Spleen (tissue), 11 donors: ENCODE measurements at regions not wholly inside any gene's neighbourhood (a gene's known extent, or its start where the extent isn't known, plus 50 kb on each side); places are given as distances from the start of the nearest gene placed in this dataset.

ENCODE experiments used
- DNase-seq: peaks from one replicate; pipeline ENCODE4 v3.0.0-alpha.2; 2020
- H3K27ac ChIP-seq, 8 donors: fragments of 200-600 bp; sonication (generic) in 7 of 8; 1 replicate in 4 of 8; 2 replicates in 4 of 8; pipeline versions ENCODE4 v1.5.0 to v1.8.0; 2016 to 2021; ENCODE audit warnings: inconsistent platforms in 4 of 8, mild to moderate bottlenecking in 4 of 8, moderate library complexity in 1 of 8
- H3K27me3 ChIP-seq, 7 donors: fragments of 200-600 bp; sonication (generic) in 6 of 7; replicated peaks in 1 of 7; 1 replicate in 4 of 7; 2 replicates in 3 of 7; pipeline versions ENCODE4 v1.5.0 to v1.8.0; 2016 to 2021; ENCODE audit warnings: inconsistent platforms in 3 of 7, mild to moderate bottlenecking in 1 of 7
- H3K36me3 ChIP-seq, 6 donors: fragments of 200-600 bp; sonication (generic) in 5 of 6; 1 replicate in 4 of 6; 2 replicates in 2 of 6; pipeline versions ENCODE4 v1.5.0 to v1.8.0; 2016 to 2021; ENCODE audit warnings: inconsistent platforms in 2 of 6
- H3K4me1 ChIP-seq, 6 donors: fragments of 200-600 bp; sonication (generic) in 5 of 6; 1 replicate in 3 of 6; 2 replicates in 3 of 6; pipeline versions ENCODE4 v1.5.0 to v1.8.0; 2016 to 2021; ENCODE audit warnings: inconsistent platforms in 3 of 6
- H3K4me3 ChIP-seq, 8 donors: fragments of 200-600 bp; sonication (generic) in 7 of 8; 1 replicate in 4 of 8; 2 replicates in 4 of 8; pipeline versions ENCODE4 v1.5.0 to v1.8.0; 2016 to 2021; ENCODE audit warnings: inconsistent platforms in 4 of 8, mild to moderate bottlenecking in 4 of 8, moderate library complexity in 2 of 8
- H3K9me3 ChIP-seq, 8 donors: fragments of 200-600 bp; sonication (generic) in 7 of 8; 1 replicate in 4 of 8; 2 replicates in 4 of 8; pipeline versions ENCODE4 v1.5.0 to v1.8.0; 2016 to 2021; ENCODE audit warnings: inconsistent platforms in 4 of 8
- POLR2A ChIP-seq, 3 donors: fragments of 450-650 bp; IDR thresholded peaks; one replicate each; pipeline ENCODE4 v1.5.1; 2017; ENCODE audit warnings: antibody characterized with exemption in 3 of 3, mild to moderate bottlenecking in 1 of 3
- POLR2AphosphoS5 ChIP-seq, 3 donors: sonication (generic); formaldehyde crosslinking; IDR thresholded peaks; one replicate each; pipeline ENCODE4 v1.5.1; 2017; ENCODE audit warnings: antibody characterized with exemption in 3 of 3
- WGBS, 5 donors: extraction: QIAGEN DNeasy Blood & Tissue Kit in 3 of 5; methylation state at CpG; one replicate each; pipeline versions ENCODE4 v1.1.5 to v1.1.7; 2013 to 2018; 5-methylcytosine and 5-hydroxymethylcytosine counted together
- intact Hi-C: fragments of 100-400 bp; cut with DNase I; formaldehyde crosslinking; loops from one replicate; pipeline ENCODE4 v1.15.0; 2023; ENCODE audit warnings: low total_unique reads
- TF ChIP-seq, protein P1 (sequence below), 11 experiments: fragments of 200-600 bp in 7 of 11; fragments of 450-650 bp in 4 of 11; sonication (generic) in 4 of 11; IDR thresholded peaks in 8 of 11; conservative IDR thresholded peaks in 3 of 11; 1 replicate in 7 of 11; 2 replicates in 4 of 11; pipeline versions ENCODE4 v1.4.0 to v1.8.0; 2016 to 2021; ENCODE audit warnings: antibody characterized with exemption in 11 of 11, inconsistent platforms in 4 of 11, mild to moderate bottlenecking in 1 of 11
- donor health status: healthy with polysubstance abuse.
- donor health status: DM: no; HTN: no; CAD: no; lungs with moderate emphysema.
- donor health status: DM: no; HTN: no; CAD: no.
- donor health status: Bipolar disorder and iron deficiency.
- donor health status: healthy.
- donor health status: DM: no; HTN: no; CAD: no.
- donor health status: DM: yes; HTN: yes; CAD: no.

DNA sequence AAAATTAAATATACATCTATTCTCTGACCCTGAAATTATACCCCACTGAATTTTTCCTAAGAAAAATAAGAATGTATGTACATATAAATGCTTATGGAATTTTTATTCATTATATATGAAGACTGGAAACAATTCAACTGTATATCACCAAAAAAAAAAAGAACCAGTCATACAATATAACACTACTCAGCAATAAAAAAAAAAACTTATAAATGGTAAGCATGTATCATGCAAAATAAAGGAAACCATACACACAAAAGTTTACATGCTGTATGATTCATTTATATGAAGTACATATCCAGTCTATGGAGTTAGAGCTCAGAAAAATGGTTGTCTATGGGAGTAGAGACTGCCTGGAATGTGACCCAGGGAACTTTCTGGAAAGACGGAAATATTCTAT lies 199.4 kb upstream of the MIR17HG start:
- Histone ChIP-seq H3K4me1 (peaks cover 0 to 10% (median 0%) of the 10 kb centered on the region in 6 donors), H3K27ac (no peak overlapping the region), H3K9me3 (no peaks in the 10 kb centered on the region), H3K36me3 (no peaks in the 10 kb centered on the region), H3K4me3 (no peak overlapping the region), H3K27me3 (no peaks in the 10 kb centered on the region)
- DNase-seq = no peak
- TF ChIP-seq, protein P1, sequence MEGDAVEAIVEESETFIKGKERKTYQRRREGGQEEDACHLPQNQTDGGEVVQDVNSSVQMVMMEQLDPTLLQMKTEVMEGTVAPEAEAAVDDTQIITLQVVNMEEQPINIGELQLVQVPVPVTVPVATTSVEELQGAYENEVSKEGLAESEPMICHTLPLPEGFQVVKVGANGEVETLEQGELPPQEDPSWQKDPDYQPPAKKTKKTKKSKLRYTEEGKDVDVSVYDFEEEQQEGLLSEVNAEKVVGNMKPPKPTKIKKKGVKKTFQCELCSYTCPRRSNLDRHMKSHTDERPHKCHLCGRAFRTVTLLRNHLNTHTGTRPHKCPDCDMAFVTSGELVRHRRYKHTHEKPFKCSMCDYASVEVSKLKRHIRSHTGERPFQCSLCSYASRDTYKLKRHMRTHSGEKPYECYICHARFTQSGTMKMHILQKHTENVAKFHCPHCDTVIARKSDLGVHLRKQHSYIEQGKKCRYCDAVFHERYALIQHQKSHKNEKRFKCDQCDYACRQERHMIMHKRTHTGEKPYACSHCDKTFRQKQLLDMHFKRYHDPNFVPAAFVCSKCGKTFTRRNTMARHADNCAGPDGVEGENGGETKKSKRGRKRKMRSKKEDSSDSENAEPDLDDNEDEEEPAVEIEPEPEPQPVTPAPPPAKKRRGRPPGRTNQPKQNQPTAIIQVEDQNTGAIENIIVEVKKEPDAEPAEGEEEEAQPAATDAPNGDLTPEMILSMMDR (IDR thresholded peaks at IDR 0.05 in 8 of 11, conservative IDR thresholded peaks at IDR 0.05 in 3 of 11) = no peak
- TF ChIP-seq POLR2AphosphoS5 (IDR thresholded peaks at IDR 0.05) = no peak
- TF ChIP-seq POLR2A (IDR thresholded peaks at IDR 0.05) = no peak
- WGBS, 5 donors = 75 to 90% (median 83%) methylated on average over 1 of the region's 1 CpG
- intact Hi-C loops = no loop called here

DNA sequence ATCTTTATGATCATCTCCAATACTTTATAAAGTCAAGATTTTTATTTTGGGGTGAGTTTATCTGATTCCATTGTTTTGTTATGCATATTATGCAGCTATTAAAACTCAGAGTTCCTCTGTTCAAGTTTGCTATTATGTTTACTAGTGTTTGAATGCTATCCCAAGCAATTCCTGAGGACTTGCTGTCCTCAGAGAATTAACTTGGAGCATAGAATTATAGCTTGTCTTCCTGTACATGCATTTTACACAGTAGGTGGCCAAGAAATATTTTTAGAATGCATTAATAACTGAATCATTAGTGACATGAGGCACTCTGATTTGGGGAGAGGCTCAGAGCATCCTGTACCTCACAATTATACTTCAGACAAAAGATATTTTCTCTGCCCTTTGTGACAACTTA lies 195.6 kb upstream of the MIR17HG start:
- no peak for DNase-seq
- H3K9me3 ChIP-seq = no peaks in the 10 kb centered on the region
- H3K4me3 ChIP-seq = no peak overlapping the region
- no peak for TF ChIP-seq POLR2A (IDR thresholded peaks at IDR 0.05)
- no peak for TF ChIP-seq POLR2AphosphoS5 (IDR thresholded peaks at IDR 0.05)
- TF ChIP-seq, protein P1 (IDR thresholded peaks at IDR 0.05 in 8 of 11, conservative IDR thresholded peaks at IDR 0.05 in 3 of 11) = no peak
- intact Hi-C loops = no loop called here
- no peak overlapping the region for H3K27ac ChIP-seq
- H3K4me1 ChIP-seq = no peaks in the 10 kb centered on the region
- no peaks in the 10 kb centered on the region for H3K36me3 ChIP-seq
- H3K27me3 ChIP-seq = no peaks in the 10 kb centered on the region

DNA sequence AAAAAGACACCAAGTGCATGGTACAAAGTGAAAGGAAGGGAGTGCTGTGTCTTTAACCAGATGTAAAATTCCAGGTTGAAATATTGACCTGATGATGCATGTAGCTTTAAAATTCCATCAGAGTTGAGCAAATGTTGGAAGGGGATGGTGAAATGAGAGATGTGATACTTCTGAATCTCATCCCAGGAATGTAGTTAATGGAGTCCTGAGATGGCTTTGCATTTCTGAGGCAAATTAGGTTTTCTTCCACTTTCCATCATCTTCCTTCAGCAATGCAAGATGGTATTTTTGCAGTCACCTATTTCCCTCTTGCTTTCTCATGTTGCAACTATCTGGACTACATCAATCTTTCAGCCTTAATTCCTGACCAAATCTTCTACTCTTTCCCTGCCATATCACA lies 194.1 kb upstream of the MIR17HG start:
- no peak for DNase-seq
- H3K4me3 ChIP-seq = no peak overlapping the region
- H3K9me3 ChIP-seq = no peaks in the 10 kb centered on the region
- H3K36me3 ChIP-seq = no peaks in the 10 kb centered on the region
- H3K27me3 ChIP-seq = peaks cover 0 to 9% (median 0%) of the 10 kb centered on the region in 7 donors
- H3K27ac ChIP-seq = no peak overlapping the region
- H3K4me1 ChIP-seq = no peaks in the 10 kb centered on the region
- no peak for TF ChIP-seq POLR2A (IDR thresholded peaks at IDR 0.05)
- TF ChIP-seq, protein P1 (IDR thresholded peaks at IDR 0.05 in 8 of 11, conservative IDR thresholded peaks at IDR 0.05 in 3 of 11) = no peak
- TF ChIP-seq POLR2AphosphoS5 (IDR thresholded peaks at IDR 0.05) = no peak
- intact Hi-C loops = no loop called here

DNA sequence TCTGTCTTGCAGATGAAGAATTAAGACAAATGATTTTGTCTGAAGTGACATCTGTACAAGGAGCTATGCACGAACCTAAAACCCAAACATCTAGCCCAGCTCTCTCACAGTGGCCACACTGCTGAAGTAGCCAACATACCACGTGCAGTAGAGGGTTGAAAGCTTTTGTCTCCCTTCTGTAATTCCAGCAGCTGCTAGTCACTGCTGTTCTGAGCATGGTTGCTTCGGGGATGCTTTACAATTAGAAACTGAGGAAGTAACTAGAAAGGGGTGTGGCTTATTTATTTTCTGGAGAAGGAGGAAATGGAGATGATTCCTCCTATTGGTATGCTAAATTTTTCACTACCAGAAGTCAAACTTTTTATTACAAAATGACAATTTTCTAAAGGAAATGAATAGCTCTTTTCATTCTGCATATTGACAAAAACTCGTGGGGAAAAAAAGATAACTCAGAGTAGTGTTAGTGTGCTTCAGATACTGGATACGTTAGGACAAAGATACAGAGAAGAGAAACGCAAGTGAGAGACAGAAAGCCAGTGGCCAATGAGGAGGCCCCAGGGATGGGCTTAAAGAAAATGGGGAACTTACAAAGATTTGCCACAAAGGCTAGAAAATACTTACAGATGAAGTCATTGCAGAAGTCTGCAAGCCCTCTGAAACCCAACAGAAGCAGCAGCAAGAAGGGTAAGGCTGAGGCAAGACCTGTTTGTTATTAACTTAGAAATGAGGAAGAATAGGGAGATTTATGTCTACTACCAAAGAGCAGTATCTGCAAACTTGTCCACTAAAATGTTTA lies 192.7 kb upstream of the MIR17HG start:
- intact Hi-C loops = no loop called here
- no peak overlapping the region for H3K4me3 ChIP-seq
- DNase-seq = no peak
- no peaks in the 10 kb centered on the region for H3K9me3 ChIP-seq
- no peak for TF ChIP-seq POLR2AphosphoS5 (IDR thresholded peaks at IDR 0.05)
- TF ChIP-seq POLR2A (IDR thresholded peaks at IDR 0.05) = no peak
- TF ChIP-seq, protein P1 (IDR thresholded peaks at IDR 0.05 in 8 of 11, conservative IDR thresholded peaks at IDR 0.05 in 3 of 11) = no peak
- 53 to 73% (median 61%) methylated on average over 6 of the region's 6 CpGs for WGBS, 5 donors
- no peaks in the 10 kb centered on the region for H3K36me3 ChIP-seq
- H3K27me3 ChIP-seq = peaks cover 0 to 9% (median 0%) of the 10 kb centered on the region in 7 donors
- no peaks in the 10 kb centered on the region for H3K4me1 ChIP-seq
- H3K27ac ChIP-seq = peak overlapping the region in 5 of 8 donors; percentile 6 to 54 (median 45)
